HEK293T (cell line): ENCODE measurements at regions not wholly inside any gene's neighbourhood (a gene's known extent, or its start where the extent isn't known, plus 50 kb on each side); places are given as distances from the start of the nearest gene placed in this dataset.

Experiments
- BHLHE40 ChIP-seq: fragments of 450-650 bp; IDR thresholded peaks from 2 replicates; pipeline ENCODE4 v1.6.1; 2016; ENCODE audit warnings: mild to moderate bottlenecking, moderate library complexity, borderline replicate concordance
- FOXM1 ChIP-seq: fragments of 450-650 bp; IDR thresholded peaks from 2 replicates; pipeline ENCODE4 v1.6.1; 2017; ENCODE audit warnings: mild to moderate bottlenecking, borderline replicate concordance
- SP1 ChIP-seq: fragments of 450-650 bp; IDR thresholded peaks from 2 replicates; pipeline ENCODE4 v1.6.1; 2017
- SUZ12 ChIP-seq: fragments of 450-650 bp; IDR thresholded peaks from 2 replicates; pipeline ENCODE4 v1.6.1; 2016; ENCODE audit warnings: mild to moderate bottlenecking

DNA sequence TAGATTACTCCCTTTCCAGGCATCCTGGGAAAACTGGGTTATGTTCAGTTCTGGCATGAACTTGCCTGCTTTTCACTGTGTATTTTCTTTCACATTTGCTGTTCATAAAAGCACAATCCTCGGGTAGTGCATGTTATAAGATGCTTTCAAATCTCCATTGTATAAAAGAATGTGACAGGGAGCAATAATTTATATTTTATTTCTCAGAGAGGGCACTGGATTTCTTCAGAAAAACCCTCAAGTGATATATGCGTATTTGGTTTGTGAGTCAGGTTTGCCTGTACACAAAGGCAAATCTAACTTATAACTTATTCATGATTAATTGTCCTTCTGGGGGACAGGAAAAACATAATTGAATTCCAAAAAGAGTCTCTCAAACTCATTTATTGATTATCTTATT lies 440.7 kb upstream of the MMADHC start:
- TF ChIP-seq BHLHE40 (no peak), SP1 (no peak), SUZ12 (no peak), FOXM1 (no peak)
